ENCODE measurements at regions not wholly inside any gene's neighbourhood (a gene's known extent, or its start where the extent isn't known, plus 50 kb on each side); places are given as distances from the start of the nearest gene placed in this dataset.

GRCh38 chr18:65206551-65207260, 544.1 kb upstream of the CDH7 start:
- Histone ChIP-seq H3K4me2 (ENCODE audit: low read depth, low read length) (peak overlapping the region; percentile 54), H3K27me3 (ENCODE audit: control insufficient read depth in 1 of 2, insufficient read depth in 2 of 2, low read length in 2 of 2) (no peaks in the 10 kb centered on the region), H3K27ac (ENCODE audit: extremely low read length, insufficient read depth, low read length) (no peak overlapping the region), H2AFZ (ENCODE audit: low read length) (peak overlapping the region; percentile 19), H3K9ac (ENCODE audit: insufficient read depth, low read depth, low read length) (no peak overlapping the region), H4K20me1 (ENCODE audit: insufficient read depth, low read length) (no peaks in the 10 kb centered on the region), H3K4me1 (ENCODE audit: insufficient read depth, low read length) (no peaks in the 10 kb centered on the region), H3K9me3 (ENCODE audit: low read length) (no peaks in the 10 kb centered on the region), H3K79me2 (ENCODE audit: insufficient read depth, low read length) (no peaks in the 10 kb centered on the region), H3K4me3 (replicated peaks in 1 of 3; ENCODE audit: insufficient read depth in 1 of 3, low read depth in 2 of 3, low read length in 3 of 3) (peak overlapping the region in 1 of 3 experiments; percentile 15; a peak in 1 of 6 replicates), H3K36me3 (replicated peaks in 1 of 2; ENCODE audit: control insufficient read depth in 1 of 2, insufficient read depth in 2 of 2, low read length in 2 of 2) (no peaks in the 10 kb centered on the region)
- WGBS (ENCODE audit: low lambda C conversion rate): 11% methylated on average over 18 of the region's 24 CpGs
- FAIRE-seq: peak; percentile 4
- BruUV-seq (replicated peaks): no TSS peak
- ChIA-PET CTCF (ENCODE audit: low intra/inter-chr PET ratio, low total read pairs) (no interaction called here), POLR2A (no interaction called here)
- in situ Hi-C loops (cut with HindIII; ENCODE audit: extremely low pct_ligation_motif_present, low pct_unique_long_range_greater_than_20kb) (no loop called here), intact Hi-C loops (cut with micrococcal nuclease; ENCODE audit: unreplicated experiment) (loop anchor here (5.0 kb wide), 1 partner anchor 1169 kb away; no protein-coding TSS in a partner anchor)
- peak; percentile 99 for ATAC-seq
- DNase-seq (ENCODE audit: low spot score): peak; percentile 4
- TF ChIP-seq EP300 (IDR thresholded peaks at IDR 0.05; ENCODE audit: low read depth in 2 of 2, low read length in 2 of 2): no peak
- no peak for TF ChIP-seq EP300 (CRISPR knock-in tag; IDR thresholded peaks at IDR 0.05; ENCODE audit: borderline replicate concordance)
- no peak for TF ChIP-seq ZNF776 (CRISPR knock-in tag; IDR thresholded peaks at IDR 0.05)
- TF ChIP-seq SOX13 (IDR thresholded peaks at IDR 0.05): no peak
- TF ChIP-seq SOX13 (CRISPR knock-in tag; conservative IDR thresholded peaks at IDR 0.05 in 1 of 2, IDR thresholded peaks at IDR 0.05 in 1 of 2): no peak
- TF ChIP-seq STAG1 (CRISPR knock-in tag; IDR thresholded peaks at IDR 0.05): peak; percentile 59
- TF ChIP-seq, protein P1, sequence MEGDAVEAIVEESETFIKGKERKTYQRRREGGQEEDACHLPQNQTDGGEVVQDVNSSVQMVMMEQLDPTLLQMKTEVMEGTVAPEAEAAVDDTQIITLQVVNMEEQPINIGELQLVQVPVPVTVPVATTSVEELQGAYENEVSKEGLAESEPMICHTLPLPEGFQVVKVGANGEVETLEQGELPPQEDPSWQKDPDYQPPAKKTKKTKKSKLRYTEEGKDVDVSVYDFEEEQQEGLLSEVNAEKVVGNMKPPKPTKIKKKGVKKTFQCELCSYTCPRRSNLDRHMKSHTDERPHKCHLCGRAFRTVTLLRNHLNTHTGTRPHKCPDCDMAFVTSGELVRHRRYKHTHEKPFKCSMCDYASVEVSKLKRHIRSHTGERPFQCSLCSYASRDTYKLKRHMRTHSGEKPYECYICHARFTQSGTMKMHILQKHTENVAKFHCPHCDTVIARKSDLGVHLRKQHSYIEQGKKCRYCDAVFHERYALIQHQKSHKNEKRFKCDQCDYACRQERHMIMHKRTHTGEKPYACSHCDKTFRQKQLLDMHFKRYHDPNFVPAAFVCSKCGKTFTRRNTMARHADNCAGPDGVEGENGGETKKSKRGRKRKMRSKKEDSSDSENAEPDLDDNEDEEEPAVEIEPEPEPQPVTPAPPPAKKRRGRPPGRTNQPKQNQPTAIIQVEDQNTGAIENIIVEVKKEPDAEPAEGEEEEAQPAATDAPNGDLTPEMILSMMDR (CRISPR knock-in tag; IDR thresholded peaks at IDR 0.05): peak; percentile 70
- no peak for TF ChIP-seq CAMTA2 (CRISPR knock-in tag; IDR thresholded peaks at IDR 0.05; ENCODE audit: borderline replicate concordance)
- no peak for TF ChIP-seq TMF1 (CRISPR knock-in tag; IDR thresholded peaks at IDR 0.05; ENCODE audit: low read depth)
- TF ChIP-seq ZNF567 (CRISPR knock-in tag; IDR thresholded peaks at IDR 0.05; ENCODE audit: borderline replicate concordance): no peak
- no peak for TF ChIP-seq NFRKB (IDR thresholded peaks at IDR 0.05)
- TF ChIP-seq ZNF296 (CRISPR knock-in tag; conservative IDR thresholded peaks at IDR 0.05): no peak
- no peak for TF ChIP-seq ELF4 (CRISPR knock-in tag; IDR thresholded peaks at IDR 0.05; ENCODE audit: borderline replicate concordance)
- TF ChIP-seq ATRX (CRISPR knock-in tag; IDR thresholded peaks at IDR 0.05; ENCODE audit: borderline replicate concordance): no peak
- TF ChIP-seq, protein P2, sequence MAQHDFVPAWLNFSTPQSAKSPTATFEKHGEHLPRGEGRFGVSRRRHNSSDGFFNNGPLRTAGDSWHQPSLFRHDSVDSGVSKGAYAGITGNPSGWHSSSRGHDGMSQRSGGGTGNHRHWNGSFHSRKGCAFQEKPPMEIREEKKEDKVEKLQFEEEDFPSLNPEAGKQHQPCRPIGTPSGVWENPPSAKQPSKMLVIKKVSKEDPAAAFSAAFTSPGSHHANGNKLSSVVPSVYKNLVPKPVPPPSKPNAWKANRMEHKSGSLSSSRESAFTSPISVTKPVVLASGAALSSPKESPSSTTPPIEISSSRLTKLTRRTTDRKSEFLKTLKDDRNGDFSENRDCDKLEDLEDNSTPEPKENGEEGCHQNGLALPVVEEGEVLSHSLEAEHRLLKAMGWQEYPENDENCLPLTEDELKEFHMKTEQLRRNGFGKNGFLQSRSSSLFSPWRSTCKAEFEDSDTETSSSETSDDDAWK (CRISPR knock-in tag; IDR thresholded peaks at IDR 0.05): no peak
